Liver (tissue), 8 donors: ENCODE measurements at regions not wholly inside any gene's neighbourhood (a gene's known extent, or its start where the extent isn't known, plus 50 kb on each side); places are given as distances from the start of the nearest gene placed in this dataset.

ENCODE experiments used
- DNase-seq: peaks from one replicate; pipeline ENCODE4 v3.0.0-alpha.2; 2017; ENCODE audit warnings: low spot score
- H3K27ac ChIP-seq, 2 donors: one replicate each; pipeline ENCODE4 v1.7.0; 2013; ENCODE audit warnings: inconsistent platforms in 2 of 2, low read length in 2 of 2, control low read depth in 1 of 2, low read depth in 1 of 2, mild to moderate bottlenecking in 1 of 2
- H3K27me3 ChIP-seq, 4 donors: one replicate each; pipeline versions ENCODE4 v1.6.1 to v1.7.0; 2013; ENCODE audit warnings: low read length in 3 of 4, inconsistent platforms in 1 of 4, mild to moderate bottlenecking in 1 of 4, moderate library complexity in 1 of 4; ENCODE audit not compliant: control insufficient read depth in 4 of 4, insufficient read depth in 4 of 4
- H3K36me3 ChIP-seq, 4 donors: one replicate each; pipeline versions ENCODE4 v1.6.1 to v1.7.0; 2013; ENCODE audit warnings: low read length in 3 of 4, mild to moderate bottlenecking in 3 of 4, low read depth in 1 of 4, moderate library complexity in 1 of 4; ENCODE audit not compliant: control insufficient read depth in 4 of 4, insufficient read depth in 3 of 4
- H3K4me1 ChIP-seq, 4 donors: one replicate each; pipeline versions ENCODE4 v1.6.1 to v1.7.0; 2013; ENCODE audit warnings: low read length in 3 of 4, mild to moderate bottlenecking in 3 of 4, moderate library complexity in 1 of 4; ENCODE audit not compliant: control insufficient read depth in 4 of 4, insufficient read depth in 4 of 4
- H3K4me3 ChIP-seq, 3 donors: one replicate each; pipeline versions ENCODE4 v1.6.1 to v1.7.0; 2013; ENCODE audit warnings: low read length in 3 of 3, control low read depth in 1 of 3, low read depth in 1 of 3, mild to moderate bottlenecking in 1 of 3
- H3K9ac ChIP-seq, 2 donors: one replicate each; pipeline ENCODE4 v1.7.0; 2013; ENCODE audit warnings: low read length in 2 of 2, mild to moderate bottlenecking in 2 of 2, moderate library complexity in 2 of 2, control low read depth in 1 of 2, low read depth in 1 of 2
- H3K9me3 ChIP-seq, 4 donors: one replicate each; pipeline versions ENCODE4 v1.6.1 to v1.7.0; 2013; ENCODE audit warnings: low read length in 3 of 4; ENCODE audit not compliant: control insufficient read depth in 4 of 4
- ATF3 ChIP-seq: IDR thresholded peaks from 2 replicates; pipeline ENCODE4 v1.6.1; 2016; ENCODE audit warnings: antibody characterized with exemption
- CTCF ChIP-seq: fragments of 150-350 bp; IDR thresholded peaks from 2 replicates; pipeline ENCODE4 v1.5.1; 2017; ENCODE audit warnings: improper control_type of control experiment, low read depth, low read length; ENCODE audit not compliant: missing input control
- EGR1 ChIP-seq, 2 donors: IDR thresholded peaks; 2 replicates each; pipeline ENCODE4 v1.6.1; 2016 to 2018; ENCODE audit warnings: antibody characterized with exemption in 2 of 2, low read depth in 2 of 2
- FOXA1 ChIP-seq: IDR thresholded peaks from 2 replicates; pipeline ENCODE4 v1.6.1; 2016; ENCODE audit warnings: antibody characterized with exemption
- FOXA2 ChIP-seq: IDR thresholded peaks from 2 replicates; pipeline ENCODE4 v1.6.1; 2016; ENCODE audit warnings: antibody characterized with exemption
- GABPA ChIP-seq, 2 donors: IDR thresholded peaks in 1 of 2; conservative IDR thresholded peaks in 1 of 2; 2 replicates each; pipeline ENCODE4 v1.6.1; 2016; ENCODE audit warnings: antibody characterized with exemption in 2 of 2, mild to moderate bottlenecking in 1 of 2, moderate library complexity in 1 of 2
- HNF4A ChIP-seq, 2 donors: conservative IDR thresholded peaks; 2 replicates each; pipeline ENCODE4 v1.6.1; 2016; ENCODE audit warnings: antibody characterized with exemption in 2 of 2, mild to moderate bottlenecking in 2 of 2
- HNF4G ChIP-seq: IDR thresholded peaks from 2 replicates; pipeline ENCODE4 v1.6.1; 2016; ENCODE audit warnings: antibody characterized with exemption
- JUND ChIP-seq, 2 donors: IDR thresholded peaks; 2 replicates each; pipeline ENCODE4 v1.6.1; 2016; ENCODE audit warnings: antibody characterized with exemption in 2 of 2
- MAX ChIP-seq: IDR thresholded peaks from 2 replicates; pipeline ENCODE4 v1.6.1; 2016; ENCODE audit warnings: antibody characterized with exemption
- NR2F2 ChIP-seq: IDR thresholded peaks from 2 replicates; pipeline ENCODE4 v1.6.1; 2016; ENCODE audit warnings: antibody characterized with exemption
- RAD21 ChIP-seq, 2 donors: IDR thresholded peaks; 2 replicates each; pipeline ENCODE4 v1.6.1; 2016; ENCODE audit warnings: antibody characterized with exemption in 2 of 2, mild to moderate bottlenecking in 2 of 2
- RXRA ChIP-seq, 2 donors: IDR thresholded peaks; 2 replicates each; pipeline ENCODE4 v1.6.1; 2017 to 2018; ENCODE audit warnings: antibody characterized with exemption in 2 of 2, mild to moderate bottlenecking in 1 of 2
- SP1 ChIP-seq: IDR thresholded peaks from 2 replicates; pipeline ENCODE4 v1.6.1; 2018; ENCODE audit warnings: antibody characterized with exemption, mild to moderate bottlenecking
- TAF1 ChIP-seq: conservative IDR thresholded peaks from 2 replicates; pipeline ENCODE4 v1.6.1; 2016; ENCODE audit warnings: antibody characterized with exemption, mild to moderate bottlenecking
- YY1 ChIP-seq: IDR thresholded peaks from 2 replicates; pipeline ENCODE4 v1.6.1; 2016; ENCODE audit warnings: antibody characterized with exemption, mild to moderate bottlenecking
- WGBS: extraction: QIAGEN DNeasy Blood & Tissue Kit; methylation state at CpG from one replicate; pipeline ENCODE4 v1.1.7; 2013; 5-methylcytosine and 5-hydroxymethylcytosine counted together
- TF ChIP-seq, protein P1 (sequence below): IDR thresholded peaks from 2 replicates; pipeline ENCODE4 v1.6.1; 2016; ENCODE audit warnings: antibody characterized with exemption
- TF ChIP-seq, protein P2 (sequence below): IDR thresholded peaks from 2 replicates; pipeline ENCODE4 v1.6.1; 2016; ENCODE audit warnings: antibody characterized with exemption, mild to moderate bottlenecking
- donor health status: healthy.
- donor health status: healthy.
- donor health status: healthy.
- donor health status: healthy.
- donor health status: healthy.

- Histone ChIP-seq H3K9me3 (no peaks in the 10 kb centered on the region), H3K4me1 (no peaks in the 10 kb centered on the region), H3K27ac (no peak overlapping the region), H3K9ac (no peak overlapping the region), H3K36me3 (no peaks in the 10 kb centered on the region), H3K27me3 (peaks cover 0 to 3% (median 0%) of the 10 kb centered on the region in 4 donors), H3K4me3 (no peak overlapping the region)
- TF ChIP-seq NR2F2 (no peak), ATF3 (no peak), EGR1 (IDR thresholded peaks at IDR 0.05; ENCODE audit: low read depth in 2 of 2) (no peak), RAD21 (IDR thresholded peaks at IDR 0.05) (no peak), FOXA1 (no peak), GABPA (IDR thresholded peaks at IDR 0.05 in 1 of 2, conservative IDR thresholded peaks at IDR 0.05 in 1 of 2) (no peak), HNF4G (no peak), SP1 (no peak), JUND (IDR thresholded peaks at IDR 0.05) (no peak), FOXA2 (no peak), MAX (no peak), CTCF (no peak), YY1 (no peak), TAF1 (no peak), RXRA (IDR thresholded peaks at IDR 0.05) (no peak), HNF4A (conservative IDR thresholded peaks at IDR 0.05) (no peak)
- TF ChIP-seq, protein P1, sequence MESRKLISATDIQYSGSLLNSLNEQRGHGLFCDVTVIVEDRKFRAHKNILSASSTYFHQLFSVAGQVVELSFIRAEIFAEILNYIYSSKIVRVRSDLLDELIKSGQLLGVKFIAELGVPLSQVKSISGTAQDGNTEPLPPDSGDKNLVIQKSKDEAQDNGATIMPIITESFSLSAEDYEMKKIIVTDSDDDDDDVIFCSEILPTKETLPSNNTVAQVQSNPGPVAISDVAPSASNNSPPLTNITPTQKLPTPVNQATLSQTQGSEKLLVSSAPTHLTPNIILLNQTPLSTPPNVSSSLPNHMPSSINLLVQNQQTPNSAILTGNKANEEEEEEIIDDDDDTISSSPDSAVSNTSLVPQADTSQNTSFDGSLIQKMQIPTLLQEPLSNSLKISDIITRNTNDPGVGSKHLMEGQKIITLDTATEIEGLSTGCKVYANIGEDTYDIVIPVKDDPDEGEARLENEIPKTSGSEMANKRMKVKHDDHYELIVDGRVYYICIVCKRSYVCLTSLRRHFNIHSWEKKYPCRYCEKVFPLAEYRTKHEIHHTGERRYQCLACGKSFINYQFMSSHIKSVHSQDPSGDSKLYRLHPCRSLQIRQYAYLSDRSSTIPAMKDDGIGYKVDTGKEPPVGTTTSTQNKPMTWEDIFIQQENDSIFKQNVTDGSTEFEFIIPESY = no peak
- TF ChIP-seq, protein P2, sequence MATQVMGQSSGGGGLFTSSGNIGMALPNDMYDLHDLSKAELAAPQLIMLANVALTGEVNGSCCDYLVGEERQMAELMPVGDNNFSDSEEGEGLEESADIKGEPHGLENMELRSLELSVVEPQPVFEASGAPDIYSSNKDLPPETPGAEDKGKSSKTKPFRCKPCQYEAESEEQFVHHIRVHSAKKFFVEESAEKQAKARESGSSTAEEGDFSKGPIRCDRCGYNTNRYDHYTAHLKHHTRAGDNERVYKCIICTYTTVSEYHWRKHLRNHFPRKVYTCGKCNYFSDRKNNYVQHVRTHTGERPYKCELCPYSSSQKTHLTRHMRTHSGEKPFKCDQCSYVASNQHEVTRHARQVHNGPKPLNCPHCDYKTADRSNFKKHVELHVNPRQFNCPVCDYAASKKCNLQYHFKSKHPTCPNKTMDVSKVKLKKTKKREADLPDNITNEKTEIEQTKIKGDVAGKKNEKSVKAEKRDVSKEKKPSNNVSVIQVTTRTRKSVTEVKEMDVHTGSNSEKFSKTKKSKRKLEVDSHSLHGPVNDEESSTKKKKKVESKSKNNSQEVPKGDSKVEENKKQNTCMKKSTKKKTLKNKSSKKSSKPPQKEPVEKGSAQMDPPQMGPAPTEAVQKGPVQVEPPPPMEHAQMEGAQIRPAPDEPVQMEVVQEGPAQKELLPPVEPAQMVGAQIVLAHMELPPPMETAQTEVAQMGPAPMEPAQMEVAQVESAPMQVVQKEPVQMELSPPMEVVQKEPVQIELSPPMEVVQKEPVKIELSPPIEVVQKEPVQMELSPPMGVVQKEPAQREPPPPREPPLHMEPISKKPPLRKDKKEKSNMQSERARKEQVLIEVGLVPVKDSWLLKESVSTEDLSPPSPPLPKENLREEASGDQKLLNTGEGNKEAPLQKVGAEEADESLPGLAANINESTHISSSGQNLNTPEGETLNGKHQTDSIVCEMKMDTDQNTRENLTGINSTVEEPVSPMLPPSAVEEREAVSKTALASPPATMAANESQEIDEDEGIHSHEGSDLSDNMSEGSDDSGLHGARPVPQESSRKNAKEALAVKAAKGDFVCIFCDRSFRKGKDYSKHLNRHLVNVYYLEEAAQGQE = no peak
- 94% methylated on average over 6 of the region's 6 CpGs for WGBS
- DNase-seq = no peak
Observed at GRCh38 chr1:232352366-232352765, 277.6 kb downstream of the SIPA1L2 start.

- H3K9me3 ChIP-seq = no peaks in the 10 kb centered on the region
- H3K27me3 ChIP-seq = peaks cover 0 to 3% (median 0%) of the 10 kb centered on the region in 4 donors
- no peak for TF ChIP-seq HNF4A (conservative IDR thresholded peaks at IDR 0.05)
- TF ChIP-seq, protein P1 = no peak
- TF ChIP-seq GABPA (IDR thresholded peaks at IDR 0.05 in 1 of 2, conservative IDR thresholded peaks at IDR 0.05 in 1 of 2) = no peak
- no peak for TF ChIP-seq ATF3
- TF ChIP-seq NR2F2 = no peak
- 90% methylated on average over 2 of the region's 2 CpGs for WGBS
- H3K27ac ChIP-seq = no peak overlapping the region
- no peaks in the 10 kb centered on the region for H3K36me3 ChIP-seq
- DNase-seq = no peak
- no peak overlapping the region for H3K4me3 ChIP-seq
- no peak overlapping the region for H3K9ac ChIP-seq
- H3K4me1 ChIP-seq = no peaks in the 10 kb centered on the region
Observed at GRCh38 chr1:232351335-232351734, 278.6 kb downstream of the SIPA1L2 start.
